Vagina (tissue), 2 donors: ENCODE measurements at regions not wholly inside any gene's neighbourhood (a gene's known extent, or its start where the extent isn't known, plus 50 kb on each side); places are given as distances from the start of the nearest gene placed in this dataset.

Experiments
- DNase-seq, 2 donors: peaks; one replicate each; pipeline ENCODE4 v3.0.0-alpha.2; 2017; ENCODE audit errors: extremely low spot score in 2 of 2
- H3K27ac ChIP-seq: fragments of 200-600 bp; sonication (generic); one replicate; pipeline ENCODE4 v1.5.1; 2019
- H3K27me3 ChIP-seq: fragments of 200-600 bp; sonication (generic); one replicate; pipeline ENCODE4 v1.5.1; 2019
- H3K36me3 ChIP-seq, 2 donors: fragments of 200-600 bp; sonication (generic); one replicate each; pipeline ENCODE4 v1.5.1; 2017 to 2019
- H3K4me1 ChIP-seq: fragments of 200-600 bp; sonication (generic); one replicate; pipeline ENCODE4 v1.5.1; 2019
- H3K4me3 ChIP-seq, 2 donors: fragments of 200-600 bp; sonication (generic); 1 replicate in 1 of 2; 2 replicates in 1 of 2; pipeline ENCODE4 v1.5.1; 2016 to 2019
- H3K9me3 ChIP-seq: fragments of 200-600 bp; sonication (generic); one replicate; pipeline ENCODE4 v1.5.1; 2019
- POLR2A ChIP-seq, 2 donors: fragments of 450-650 bp; IDR thresholded peaks; one replicate each; pipeline ENCODE4 v1.6.1; 2017; ENCODE audit warnings: antibody characterized with exemption in 2 of 2, mild to moderate bottlenecking in 2 of 2, moderate library complexity in 2 of 2
- POLR2AphosphoS5 ChIP-seq, 2 donors: sonication (generic); formaldehyde crosslinking; IDR thresholded peaks; one replicate each; pipeline ENCODE4 v1.9.0; 2017; ENCODE audit warnings: antibody characterized with exemption in 2 of 2, mild to moderate bottlenecking in 2 of 2, low read depth in 1 of 2; ENCODE audit not compliant: insufficient read depth in 1 of 2
- intact Hi-C: fragments of 100-400 bp; cut with DNase I; formaldehyde crosslinking; loops from one replicate; pipeline ENCODE4 v1.15.1; 2023
- TF ChIP-seq, protein P1 (sequence below), 3 experiments: fragments of 450-650 bp in 2 of 3; fragments of 200-600 bp in 1 of 3; sonication (generic) in 1 of 3; IDR thresholded peaks; one replicate each; pipeline ENCODE4 v1.5.1; 2017 to 2019; ENCODE audit warnings: antibody characterized with exemption in 3 of 3, mild to moderate bottlenecking in 2 of 3, moderate library complexity in 2 of 3

DNA sequence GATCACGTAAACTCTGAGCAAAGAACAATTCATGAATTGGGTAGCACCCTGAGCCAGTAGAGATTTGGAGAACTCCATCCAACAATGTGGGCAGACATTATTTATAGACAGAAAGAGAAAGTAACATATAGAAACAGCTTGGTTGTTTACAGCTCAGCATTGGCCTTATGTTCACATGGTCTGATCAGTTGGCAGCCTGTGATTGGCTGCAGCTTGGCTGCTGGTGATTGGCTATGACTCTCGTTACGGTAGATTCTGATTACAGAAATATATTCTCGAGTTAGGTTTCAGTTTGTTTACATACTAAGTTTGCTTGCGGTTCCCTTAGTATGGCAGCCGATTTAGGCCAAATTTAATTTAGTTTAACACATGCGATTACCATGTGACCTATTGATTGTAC lies 663.4 kb downstream of the RAPGEF2 start:
- DNase-seq = no peak
- TF ChIP-seq POLR2AphosphoS5 (IDR thresholded peaks at IDR 0.05; ENCODE audit: insufficient read depth in 1 of 2, low read depth in 1 of 2) (no peak), POLR2A (IDR thresholded peaks at IDR 0.05) (no peak)
- TF ChIP-seq, protein P1, sequence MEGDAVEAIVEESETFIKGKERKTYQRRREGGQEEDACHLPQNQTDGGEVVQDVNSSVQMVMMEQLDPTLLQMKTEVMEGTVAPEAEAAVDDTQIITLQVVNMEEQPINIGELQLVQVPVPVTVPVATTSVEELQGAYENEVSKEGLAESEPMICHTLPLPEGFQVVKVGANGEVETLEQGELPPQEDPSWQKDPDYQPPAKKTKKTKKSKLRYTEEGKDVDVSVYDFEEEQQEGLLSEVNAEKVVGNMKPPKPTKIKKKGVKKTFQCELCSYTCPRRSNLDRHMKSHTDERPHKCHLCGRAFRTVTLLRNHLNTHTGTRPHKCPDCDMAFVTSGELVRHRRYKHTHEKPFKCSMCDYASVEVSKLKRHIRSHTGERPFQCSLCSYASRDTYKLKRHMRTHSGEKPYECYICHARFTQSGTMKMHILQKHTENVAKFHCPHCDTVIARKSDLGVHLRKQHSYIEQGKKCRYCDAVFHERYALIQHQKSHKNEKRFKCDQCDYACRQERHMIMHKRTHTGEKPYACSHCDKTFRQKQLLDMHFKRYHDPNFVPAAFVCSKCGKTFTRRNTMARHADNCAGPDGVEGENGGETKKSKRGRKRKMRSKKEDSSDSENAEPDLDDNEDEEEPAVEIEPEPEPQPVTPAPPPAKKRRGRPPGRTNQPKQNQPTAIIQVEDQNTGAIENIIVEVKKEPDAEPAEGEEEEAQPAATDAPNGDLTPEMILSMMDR (IDR thresholded peaks at IDR 0.05) = no peak
- H3K9me3 ChIP-seq = no peaks in the 10 kb centered on the region
- no peak overlapping the region for H3K27ac ChIP-seq
- no peaks in the 10 kb centered on the region for H3K27me3 ChIP-seq
- no peaks in the 10 kb centered on the region for H3K36me3 ChIP-seq
- intact Hi-C loops = no loop called here
- no peak overlapping the region for H3K4me3 ChIP-seq
- no peaks in the 10 kb centered on the region for H3K4me1 ChIP-seq

GRCh38 chr4:159767406-159767805 lies 664.5 kb downstream of the RAPGEF2 start:
- Histone ChIP-seq H3K4me3 (no peak overlapping the region), H3K27me3 (no peaks in the 10 kb centered on the region), H3K9me3 (no peaks in the 10 kb centered on the region), H3K27ac (no peak overlapping the region), H3K4me1 (no peaks in the 10 kb centered on the region), H3K36me3 (no peaks in the 10 kb centered on the region)
- TF ChIP-seq POLR2AphosphoS5 (IDR thresholded peaks at IDR 0.05; ENCODE audit: insufficient read depth in 1 of 2, low read depth in 1 of 2) (no peak), POLR2A (IDR thresholded peaks at IDR 0.05) (no peak)
- TF ChIP-seq, protein P1 (IDR thresholded peaks at IDR 0.05) = no peak
- intact Hi-C loops = no loop called here
- DNase-seq = no peak

DNA sequence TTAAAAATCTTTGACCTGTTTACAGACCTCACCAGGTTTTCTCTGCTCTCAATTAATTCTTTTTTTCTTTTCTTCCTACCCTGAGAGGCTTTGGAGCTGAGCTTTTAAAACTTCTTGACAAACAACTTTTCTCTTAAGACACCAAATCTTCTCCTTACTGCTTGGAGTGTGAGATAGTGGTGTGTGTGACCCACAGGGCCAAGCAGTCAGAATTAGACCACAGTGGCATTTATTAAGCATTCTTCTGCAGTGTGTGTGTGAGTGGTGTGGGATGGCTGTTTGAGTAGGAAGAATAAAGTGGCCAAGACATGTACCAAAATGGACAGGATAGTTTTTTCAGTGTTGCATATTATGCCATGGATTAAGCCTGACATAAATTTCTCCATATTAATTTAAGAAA lies 665.1 kb downstream of the RAPGEF2 start:
- H3K4me3 ChIP-seq = no peak overlapping the region
- intact Hi-C loops = no loop called here
- DNase-seq = no peak
- TF ChIP-seq, protein P1 (IDR thresholded peaks at IDR 0.05) = no peak
- TF ChIP-seq POLR2A (IDR thresholded peaks at IDR 0.05) = no peak
- TF ChIP-seq POLR2AphosphoS5 (IDR thresholded peaks at IDR 0.05; ENCODE audit: insufficient read depth in 1 of 2, low read depth in 1 of 2) = no peak
- H3K36me3 ChIP-seq = no peaks in the 10 kb centered on the region
- H3K9me3 ChIP-seq = no peaks in the 10 kb centered on the region
- no peak overlapping the region for H3K27ac ChIP-seq
- no peaks in the 10 kb centered on the region for H3K27me3 ChIP-seq
- H3K4me1 ChIP-seq = no peaks in the 10 kb centered on the region

DNA sequence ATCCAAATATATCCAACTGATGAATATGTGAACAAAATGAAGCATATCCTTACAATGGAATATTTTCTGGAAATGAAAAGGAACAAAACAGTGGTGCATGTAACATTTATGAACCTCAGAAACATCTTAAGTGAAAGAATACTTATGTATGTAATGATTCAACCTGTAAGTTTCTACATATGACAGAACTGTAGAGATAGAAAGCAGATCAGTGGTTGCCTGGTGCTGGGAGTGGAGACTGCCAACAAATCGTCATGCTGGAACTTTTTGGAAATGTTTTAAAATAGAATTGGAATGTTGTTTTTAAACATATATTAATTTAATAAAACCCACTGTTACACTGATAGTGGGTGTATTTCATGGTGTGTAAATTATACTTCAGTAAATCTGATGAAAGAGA lies 667.5 kb downstream of the RAPGEF2 start:
- H3K27ac ChIP-seq = no peak overlapping the region
- TF ChIP-seq, protein P1 (IDR thresholded peaks at IDR 0.05) = no peak
- TF ChIP-seq POLR2A (IDR thresholded peaks at IDR 0.05) (no peak), POLR2AphosphoS5 (IDR thresholded peaks at IDR 0.05; ENCODE audit: insufficient read depth in 1 of 2, low read depth in 1 of 2) (no peak)
- no peak overlapping the region for H3K4me3 ChIP-seq
- H3K9me3 ChIP-seq = no peaks in the 10 kb centered on the region
- DNase-seq = no peak
- H3K36me3 ChIP-seq = no peaks in the 10 kb centered on the region
- no peaks in the 10 kb centered on the region for H3K27me3 ChIP-seq
- H3K4me1 ChIP-seq = no peaks in the 10 kb centered on the region
- intact Hi-C loops = no loop called here

DNA sequence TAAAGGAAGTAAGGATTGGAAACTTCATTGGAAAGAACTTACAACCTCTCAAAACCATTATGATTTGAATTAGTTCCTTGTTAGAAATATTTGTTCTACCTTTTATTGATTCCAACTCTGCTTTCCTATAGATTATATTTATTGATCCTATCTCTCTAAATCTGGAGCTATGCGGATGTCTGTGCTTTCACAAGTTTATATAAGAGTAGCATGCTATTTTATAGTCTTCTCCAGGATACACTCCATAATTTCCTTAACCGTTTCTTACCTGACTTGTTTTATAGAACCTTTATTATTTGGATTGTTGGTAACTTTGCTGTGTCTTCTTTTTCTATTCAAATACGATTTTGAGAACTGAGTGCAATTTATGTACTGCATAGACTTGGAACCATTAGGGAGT lies 668.1 kb downstream of the RAPGEF2 start:
- TF ChIP-seq, protein P1 (IDR thresholded peaks at IDR 0.05) = no peak
- Histone ChIP-seq H3K27me3 (no peaks in the 10 kb centered on the region), H3K36me3 (no peaks in the 10 kb centered on the region), H3K9me3 (no peaks in the 10 kb centered on the region), H3K4me1 (no peaks in the 10 kb centered on the region), H3K27ac (no peak overlapping the region), H3K4me3 (no peak overlapping the region)
- no peak for DNase-seq
- intact Hi-C loops = no loop called here
